IMR-90 (cell line): ENCODE measurements at regions not wholly inside any gene's neighbourhood (a gene's known extent, or its start where the extent isn't known, plus 50 kb on each side); places are given as distances from the start of the nearest gene placed in this dataset.

Source experiments
- CEBPB ChIP-seq: IDR thresholded peaks from 2 replicates; pipeline ENCODE4 v1.6.1; 2012; ENCODE audit warnings: low read depth, low read length, improper control_type of control experiment
- CHD1 ChIP-seq: IDR thresholded peaks from 2 replicates; pipeline ENCODE4 v1.6.1; 2012; ENCODE audit warnings: low read depth, low read length, improper control_type of control experiment
- FOS ChIP-seq: fragments of 150-350 bp; IDR thresholded peaks from 2 replicates; pipeline ENCODE4 v1.6.1; 2016; ENCODE audit warnings: low read depth, low read length
- MAFK ChIP-seq: IDR thresholded peaks from 2 replicates; pipeline ENCODE4 v1.6.1; 2012; ENCODE audit warnings: low read depth, low read length, improper control_type of control experiment
- MXI1 ChIP-seq: IDR thresholded peaks from 2 replicates; pipeline ENCODE4 v1.6.1; 2012; ENCODE audit warnings: low read depth, mild to moderate bottlenecking, low read length, moderate library complexity, borderline replicate concordance
- POLR2A ChIP-seq: IDR thresholded peaks from 2 replicates; pipeline ENCODE4 v1.6.1; 2012; ENCODE audit warnings: mild to moderate bottlenecking, low read depth, low read length
- RAD21 ChIP-seq: IDR thresholded peaks from 2 replicates; pipeline ENCODE4 v1.6.1; 2012; ENCODE audit warnings: low read length, improper control_type of control experiment
- RFX5 ChIP-seq: IDR thresholded peaks from 2 replicates; pipeline ENCODE4 v1.8.0; 2012; ENCODE audit warnings: low read depth, mild to moderate bottlenecking, low read length, moderate library complexity
- SMC3 ChIP-seq: fragments of 150-350 bp; IDR thresholded peaks from 2 replicates; pipeline ENCODE4 v1.6.1; 2016; ENCODE audit warnings: low read depth, mild to moderate bottlenecking, antibody characterized with exemption, low read length, moderate library complexity
- TF ChIP-seq, protein P1 (sequence below): fragments of 150-350 bp; IDR thresholded peaks from 2 replicates; pipeline ENCODE4 v1.6.1; 2017; ENCODE audit warnings: mild to moderate bottlenecking, antibody characterized with exemption, low read length, low read depth
- TF ChIP-seq, protein P2 (sequence below): conservative IDR thresholded peaks from 2 replicates; pipeline ENCODE4 v1.5.1; 2012; ENCODE audit warnings: mild to moderate bottlenecking, low read depth, low read length, improper control_type of control experiment

GRCh38 chr5:117733051-117733450, 1158.4 kb upstream of the SEMA6A start:
- TF ChIP-seq CEBPB (no peak), FOS (no peak), MXI1 (no peak), POLR2A (no peak), SMC3 (no peak), RAD21 (no peak), RFX5 (no peak), CHD1 (no peak), MAFK (no peak)
- TF ChIP-seq, protein P1, sequence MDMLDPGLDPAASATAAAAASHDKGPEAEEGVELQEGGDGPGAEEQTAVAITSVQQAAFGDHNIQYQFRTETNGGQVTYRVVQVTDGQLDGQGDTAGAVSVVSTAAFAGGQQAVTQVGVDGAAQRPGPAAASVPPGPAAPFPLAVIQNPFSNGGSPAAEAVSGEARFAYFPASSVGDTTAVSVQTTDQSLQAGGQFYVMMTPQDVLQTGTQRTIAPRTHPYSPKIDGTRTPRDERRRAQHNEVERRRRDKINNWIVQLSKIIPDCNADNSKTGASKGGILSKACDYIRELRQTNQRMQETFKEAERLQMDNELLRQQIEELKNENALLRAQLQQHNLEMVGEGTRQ, result no peak
- TF ChIP-seq, protein P2, sequence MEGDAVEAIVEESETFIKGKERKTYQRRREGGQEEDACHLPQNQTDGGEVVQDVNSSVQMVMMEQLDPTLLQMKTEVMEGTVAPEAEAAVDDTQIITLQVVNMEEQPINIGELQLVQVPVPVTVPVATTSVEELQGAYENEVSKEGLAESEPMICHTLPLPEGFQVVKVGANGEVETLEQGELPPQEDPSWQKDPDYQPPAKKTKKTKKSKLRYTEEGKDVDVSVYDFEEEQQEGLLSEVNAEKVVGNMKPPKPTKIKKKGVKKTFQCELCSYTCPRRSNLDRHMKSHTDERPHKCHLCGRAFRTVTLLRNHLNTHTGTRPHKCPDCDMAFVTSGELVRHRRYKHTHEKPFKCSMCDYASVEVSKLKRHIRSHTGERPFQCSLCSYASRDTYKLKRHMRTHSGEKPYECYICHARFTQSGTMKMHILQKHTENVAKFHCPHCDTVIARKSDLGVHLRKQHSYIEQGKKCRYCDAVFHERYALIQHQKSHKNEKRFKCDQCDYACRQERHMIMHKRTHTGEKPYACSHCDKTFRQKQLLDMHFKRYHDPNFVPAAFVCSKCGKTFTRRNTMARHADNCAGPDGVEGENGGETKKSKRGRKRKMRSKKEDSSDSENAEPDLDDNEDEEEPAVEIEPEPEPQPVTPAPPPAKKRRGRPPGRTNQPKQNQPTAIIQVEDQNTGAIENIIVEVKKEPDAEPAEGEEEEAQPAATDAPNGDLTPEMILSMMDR, result no peak
